H9 (cell line): ENCODE measurements at regions not wholly inside any gene's neighbourhood (a gene's known extent, or its start where the extent isn't known, plus 50 kb on each side); places are given as distances from the start of the nearest gene placed in this dataset.

ENCODE experiments used
- DNase-seq: peaks from one replicate; pipeline ENCODE4 v3.0.0-alpha.2; 2017
- H2AFZ ChIP-seq: one replicate; pipeline ENCODE4 v1.6.1; 2013; ENCODE audit warnings: mild to moderate bottlenecking, low read length, control low read depth, moderate library complexity
- H2AK5ac ChIP-seq: 2 replicates; pipeline ENCODE4 v1.6.1; 2013; ENCODE audit warnings: low read length, control low read depth, mixed read lengths; ENCODE audit not compliant: insufficient read length
- H2BK120ac ChIP-seq: one replicate; pipeline ENCODE4 v1.6.1; 2013; ENCODE audit warnings: low read depth, mild to moderate bottlenecking, low read length, control low read depth, inconsistent platforms; ENCODE audit not compliant: poor library complexity, severe bottlenecking
- H2BK12ac ChIP-seq: 2 replicates; pipeline ENCODE4 v1.6.1; 2013; ENCODE audit warnings: low read length, control low read depth, mixed read lengths, low read depth; ENCODE audit not compliant: insufficient read length
- H2BK15ac ChIP-seq: 2 replicates; pipeline ENCODE4 v1.6.1; 2013; ENCODE audit warnings: low read depth, low read length, control low read depth
- H2BK20ac ChIP-seq: one replicate; pipeline ENCODE4 v1.6.1; 2013; ENCODE audit warnings: low read depth, mild to moderate bottlenecking, low read length, control low read depth, inconsistent platforms; ENCODE audit not compliant: poor library complexity, severe bottlenecking
- H2BK5ac ChIP-seq: 2 replicates; pipeline ENCODE4 v1.6.1; 2013; ENCODE audit warnings: low read length, control low read depth, mixed read lengths; ENCODE audit not compliant: insufficient read length
- H3K14ac ChIP-seq: 2 replicates; pipeline ENCODE4 v1.6.1; 2013; ENCODE audit warnings: low read length, control low read depth; ENCODE audit not compliant: insufficient read depth
- H3K18ac ChIP-seq: 2 replicates; pipeline ENCODE4 v1.6.1; 2013; ENCODE audit warnings: low read depth, mild to moderate bottlenecking, mixed read lengths, low read length, control low read depth; ENCODE audit not compliant: insufficient read length
- H3K23ac ChIP-seq: 2 replicates; pipeline ENCODE4 v1.6.1; 2013; ENCODE audit warnings: low read length, control low read depth, mixed read lengths, low read depth; ENCODE audit not compliant: insufficient read length
- H3K23me2 ChIP-seq: 2 replicates; pipeline ENCODE4 v1.6.1; 2013; ENCODE audit warnings: low read depth, mild to moderate bottlenecking, mixed read lengths, low read length, control low read depth; ENCODE audit not compliant: insufficient read length, poor library complexity, severe bottlenecking
- H3K27ac ChIP-seq: 2 replicates; pipeline ENCODE4 v1.5.1; 2013; ENCODE audit warnings: low read length, control low read depth, mixed read lengths, low read depth; ENCODE audit not compliant: insufficient read length
- H3K27me3 ChIP-seq: 2 replicates; pipeline ENCODE4 v1.6.1; 2013; ENCODE audit warnings: low read length, control low read depth, inconsistent platforms; ENCODE audit not compliant: insufficient read depth
- H3K4ac ChIP-seq: 2 replicates; pipeline ENCODE4 v1.6.1; 2013; ENCODE audit warnings: low read depth, mild to moderate bottlenecking, control low read depth, inconsistent platforms, low read length, moderate library complexity
- H3K4me1 ChIP-seq: 2 replicates; pipeline ENCODE4 v1.6.1; 2013; ENCODE audit warnings: low read length, control low read depth, inconsistent platforms; ENCODE audit not compliant: insufficient read depth
- H3K4me2 ChIP-seq: 2 replicates; pipeline ENCODE4 v1.6.1; 2013; ENCODE audit warnings: low read length, control low read depth, mixed read lengths; ENCODE audit not compliant: insufficient read length, insufficient read depth
- H3K56ac ChIP-seq: 2 replicates; pipeline ENCODE4 v1.6.1; 2013; ENCODE audit warnings: low read depth, mild to moderate bottlenecking, mixed read lengths, low read length, control low read depth; ENCODE audit not compliant: insufficient read length
- H3K79me1 ChIP-seq: 2 replicates; pipeline ENCODE4 v1.6.1; 2013; ENCODE audit warnings: low read depth, mild to moderate bottlenecking, moderate library complexity, low read length, control low read depth, inconsistent platforms; ENCODE audit not compliant: insufficient read depth, poor library complexity, severe bottlenecking
- H3K79me2 ChIP-seq: 2 replicates; pipeline ENCODE4 v1.6.1; 2013; ENCODE audit warnings: low read length, control low read depth, inconsistent platforms; ENCODE audit not compliant: insufficient read depth
- H3K9ac ChIP-seq: 2 replicates; pipeline ENCODE4 v1.6.1; 2013; ENCODE audit warnings: low read length, control low read depth, mixed read lengths; ENCODE audit not compliant: insufficient read length; ENCODE audit errors: extremely low read depth
- H3K9me3 ChIP-seq: one replicate; pipeline ENCODE4 v1.6.1; 2013; ENCODE audit warnings: low read depth, low read length, inconsistent platforms; ENCODE audit not compliant: control insufficient read depth
- H3T11ph ChIP-seq: one replicate; pipeline ENCODE4 v1.6.1; 2013; ENCODE audit warnings: mild to moderate bottlenecking, low read length, control low read depth, inconsistent platforms
- H4K20me1 ChIP-seq: one replicate; pipeline ENCODE4 v1.6.1; 2013; ENCODE audit not compliant: control insufficient read depth, insufficient read length, insufficient read depth
- H4K5ac ChIP-seq: 2 replicates; pipeline ENCODE4 v1.6.1; 2013; ENCODE audit warnings: low read depth, mild to moderate bottlenecking, mixed read lengths, low read length, control low read depth; ENCODE audit not compliant: insufficient read length
- H4K8ac ChIP-seq: replicated peaks from 2 replicates; pipeline ENCODE4 v1.6.1; 2013; ENCODE audit warnings: low read length, control low read depth, mixed read lengths, low read depth; ENCODE audit not compliant: insufficient read length
- H4K91ac ChIP-seq: 2 replicates; pipeline ENCODE4 v1.6.1; 2013; ENCODE audit warnings: low read depth, mild to moderate bottlenecking, moderate library complexity, mixed read lengths, low read length, control low read depth; ENCODE audit not compliant: insufficient read length
- H3K27ac Mint-ChIP-seq, 3 experiments: 2 replicates in 2 of 3; 3 replicates in 1 of 3; pipeline ENCODE4 v1.8.0; 2020 to 2021; ENCODE audit warnings: mixed read lengths in 3 of 3, mild to moderate bottlenecking in 1 of 3, moderate library complexity in 1 of 3
- H3K27me3 Mint-ChIP-seq: 2 replicates; pipeline ENCODE4 v1.8.0; 2021; ENCODE audit warnings: low read depth, mild to moderate bottlenecking, moderate library complexity, mixed read lengths
- H3K36me3 Mint-ChIP-seq, 3 experiments: 2 replicates in 2 of 3; 3 replicates in 1 of 3; pipeline ENCODE4 v1.8.0; 2020 to 2021; ENCODE audit warnings: low read depth in 3 of 3, mixed read lengths in 3 of 3; ENCODE audit not compliant: insufficient read depth in 1 of 3
- H3K4me1 Mint-ChIP-seq, 2 experiments: 2 replicates each; pipeline ENCODE4 v1.8.0; 2020; ENCODE audit warnings: mixed read lengths in 2 of 2
- H3K4me3 Mint-ChIP-seq, 2 experiments: 2 replicates in 1 of 2; 3 replicates in 1 of 2; pipeline ENCODE4 v1.8.0; 2020 to 2021; ENCODE audit warnings: mild to moderate bottlenecking in 2 of 2, mixed read lengths in 2 of 2, moderate library complexity in 1 of 2
- H3K9me3 Mint-ChIP-seq, 2 experiments: 2 replicates in 1 of 2; 3 replicates in 1 of 2; pipeline ENCODE4 v1.8.0; 2020; ENCODE audit warnings: mild to moderate bottlenecking in 2 of 2, mixed read lengths in 2 of 2, moderate library complexity in 1 of 2
- CTCF ChIP-seq: fragments of 200-600 bp; sonication (generic); conservative IDR thresholded peaks from 3 replicates; pipeline ENCODE4 v1.8.0; 2021; ENCODE audit warnings: antibody characterized with exemption, mild to moderate bottlenecking

GRCh38 chr10:78393094-78393493 lies 359.4 kb downstream of the RPS24 start:
- no peak overlapping the region for H3K9ac ChIP-seq
- H2BK5ac ChIP-seq: no peak overlapping the region
- H2BK20ac ChIP-seq: no peak overlapping the region
- H3K4me2 ChIP-seq: no peak overlapping the region
- H3K27ac ChIP-seq: no peak overlapping the region
- no peak for DNase-seq
- Mint-ChIP-seq H3K4me1 (peaks cover 8 to 9% of the 10 kb centered on the region in 2 experiments), H3K36me3 (no peaks in the 10 kb centered on the region), H3K27ac (no peak overlapping the region), H3K4me3 (no peak overlapping the region), H3K27me3 (peaks cover 6% of the 10 kb centered on the region; the same call in 1 of the 2 replicates), H3K9me3 (no peaks in the 10 kb centered on the region)
- H3K79me1 ChIP-seq: no peaks in the 10 kb centered on the region
- no peaks in the 10 kb centered on the region for H3K79me2 ChIP-seq
- no peak overlapping the region for H4K8ac ChIP-seq
- no peaks in the 10 kb centered on the region for H3K9me3 ChIP-seq
- H2AK5ac ChIP-seq: no peak overlapping the region
- no peaks in the 10 kb centered on the region for H4K20me1 ChIP-seq
- H2AFZ ChIP-seq: no peak overlapping the region
- H2BK12ac ChIP-seq: no peak overlapping the region
- no peaks in the 10 kb centered on the region for H3K23me2 ChIP-seq
- H3K56ac ChIP-seq: no peak overlapping the region
- H3T11ph ChIP-seq: no peak overlapping the region
- H4K91ac ChIP-seq: no peak overlapping the region
- TF ChIP-seq CTCF: no peak
- no peak overlapping the region for H3K23ac ChIP-seq
- no peak overlapping the region for H3K14ac ChIP-seq
- no peak overlapping the region for H3K18ac ChIP-seq
- no peak overlapping the region for H3K4ac ChIP-seq
- no peak overlapping the region for H2BK120ac ChIP-seq
- H3K4me1 ChIP-seq: no peaks in the 10 kb centered on the region; the same call in 1 of the 2 replicates
- no peak overlapping the region for H2BK15ac ChIP-seq
- no peaks in the 10 kb centered on the region for H3K27me3 ChIP-seq
- H4K5ac ChIP-seq: no peak overlapping the region
